Heart right ventricle (tissue), 16 donors: ENCODE measurements at regions not wholly inside any gene's neighbourhood (a gene's known extent, or its start where the extent isn't known, plus 50 kb on each side); places are given as distances from the start of the nearest gene placed in this dataset.

Experiments used
- ATAC-seq, 8 donors: fragments of 200-7000 bp; cut with Tn5 transposase; one replicate each; pipeline ENCODE4 v1.9.1; 2020; ENCODE audit warnings: mild to moderate bottlenecking in 8 of 8, moderate library complexity in 8 of 8, moderate number of reproducible peaks in 1 of 8
- DNase-seq, 2 donors: peaks; one replicate each; pipeline ENCODE4 v3.0.0-alpha.2; 2020
- H3K27ac ChIP-seq, 10 donors: fragments of 200-600 bp; sonication (generic) in 2 of 10; one replicate each; pipeline versions ENCODE4 v1.5.0 to v1.8.0; 2020 to 2022; ENCODE audit warnings: mild to moderate bottlenecking in 3 of 10
- H3K27me3 ChIP-seq, 7 donors: fragments of 200-600 bp; one replicate each; pipeline ENCODE4 v1.8.0; 2021 to 2022; ENCODE audit warnings: mild to moderate bottlenecking in 2 of 7
- H3K36me3 ChIP-seq, 9 donors: fragments of 200-600 bp; sonication (generic) in 1 of 9; one replicate each; pipeline versions ENCODE4 v1.5.0 to v1.8.0; 2020 to 2022; ENCODE audit warnings: mild to moderate bottlenecking in 2 of 9
- H3K4me1 ChIP-seq, 9 donors: fragments of 200-600 bp; sonication (generic) in 1 of 9; one replicate each; pipeline versions ENCODE4 v1.5.0 to v1.8.0; 2020 to 2022; ENCODE audit warnings: mild to moderate bottlenecking in 4 of 9
- H3K4me3 ChIP-seq, 10 donors: fragments of 200-600 bp; sonication (generic) in 2 of 10; one replicate each; pipeline versions ENCODE4 v1.5.0 to v1.8.0; 2020 to 2022; ENCODE audit warnings: mild to moderate bottlenecking in 7 of 10, moderate library complexity in 2 of 10
- H3K9me3 ChIP-seq, 11 donors: fragments of 200-600 bp in 10 of 11; sonication (generic) in 2 of 11; one replicate each; pipeline versions ENCODE4 v1.5.0 to v1.8.0; 2013 to 2022; ENCODE audit warnings: mild to moderate bottlenecking in 2 of 11, control low read depth in 1 of 11, moderate library complexity in 1 of 11
- CTCF ChIP-seq, 9 donors: fragments of 200-600 bp; sonication (generic) in 2 of 9; IDR thresholded peaks; one replicate each; pipeline versions ENCODE4 v1.5.0 to v1.8.0; 2021 to 2022; ENCODE audit warnings: antibody characterized with exemption in 9 of 9, mild to moderate bottlenecking in 5 of 9, moderate library complexity in 1 of 9
- WGBS, 2 donors: extraction: QIAGEN DNeasy Blood & Tissue Kit; methylation state at CpG; one replicate each; pipeline ENCODE4 v1.1.7; 2013; ENCODE audit warnings: inconsistent platforms in 1 of 2; 5-methylcytosine and 5-hydroxymethylcytosine counted together
- intact Hi-C, 10 donors: fragments of 100-400 bp; cut with DNase I; formaldehyde crosslinking; loops; one replicate each; pipeline versions ENCODE4 v1.11.1 to v1.14.2; 2022
- donor health status: Arrhythmogenic right ventricular cardiomyopathy.
- donor health status: ischemic (EF 13 %, LVEDD 7.1; RV severe dilation, severe dysfunction).
- donor health status: healthy with polysubstance abuse.
- donor health status: DM: no; HTN: yes; CAD: no.
- donor health status: DM: no; HTN: no; CAD: no.
- donor health status: ischemic (EF 25% LVEDD 6.9; RV normal size, moderate dysfunction).
- donor health status: ischemic (EF 25% LVEDD 5.7; RV mildly dilated, moderate dysfunction).
- donor health status: healthy.
- donor health status: DM: yes; HTN: yes; CAD: no.
- donor health status: Ischemic cardiomyopathy.
- donor health status: ischemic (EF 35%, LVEDD 5.7; RV mildly dilated, moderate dysfunction).
- donor health status: nonischemic (EF 11% LVEDD 7.7; RV severe dilation, severe dysfunction).
- donor health status: DM: yes; HTN: yes; CAD: no.
- donor health status: PGD.
- donor health status: ischemic (EF 29% LVEDD 5.4; RV normal size, mild dysfunction).
- donor health status: nonischemic (EF 23%, LVEDD 6.1; RV moderate dilation, normal function).

DNA sequence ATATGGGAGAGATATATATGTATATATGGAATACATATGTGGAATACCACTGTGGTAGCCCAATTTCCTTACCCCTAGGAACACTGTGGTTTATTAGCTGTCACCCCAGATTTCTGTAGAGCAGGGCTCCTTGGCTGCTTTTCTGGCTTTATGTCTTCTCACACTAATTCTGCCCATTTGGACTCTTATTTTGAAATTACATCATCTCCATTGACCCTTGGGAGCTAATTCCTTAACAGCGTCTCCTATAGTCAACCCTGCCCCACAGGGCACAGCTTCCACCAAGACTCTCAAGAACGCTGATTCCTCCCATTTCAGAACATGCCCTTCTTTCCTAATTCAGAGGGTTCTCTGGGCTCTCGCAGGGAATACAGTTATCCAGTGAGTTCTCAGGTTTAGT lies 55.4 kb upstream of the TARP start:
- no peak overlapping the region for H3K27ac ChIP-seq
- H3K36me3 ChIP-seq = no peaks in the 10 kb centered on the region
- intact Hi-C loops = loop anchor here in 3 of 10 donors (10.0 kb wide), 1 partner anchor 224 kb away; no protein-coding TSS in a partner anchor
- TF ChIP-seq CTCF (IDR thresholded peaks at IDR 0.05) = no peak
- DNase-seq (no peak), ATAC-seq (no peak)
- no peaks in the 10 kb centered on the region for H3K9me3 ChIP-seq
- no peaks in the 10 kb centered on the region for H3K4me1 ChIP-seq
- peaks cover 0 to 6% (median 0%) of the 10 kb centered on the region in 7 donors for H3K27me3 ChIP-seq
- 70 to 78% methylated on average over 3 of the region's 3 CpGs for WGBS, 2 donors
- no peak overlapping the region for H3K4me3 ChIP-seq

- intact Hi-C loops = loop anchor here in 3 of 10 donors (10.0 kb wide), 1 partner anchor 223 kb away; no protein-coding TSS in a partner anchor
- 27 to 37% methylated on average over 3 of the region's 3 CpGs for WGBS, 2 donors
- no peaks in the 10 kb centered on the region for H3K36me3 ChIP-seq
- H3K9me3 ChIP-seq = no peaks in the 10 kb centered on the region
- H3K27me3 ChIP-seq = peaks cover 0 to 6% (median 0%) of the 10 kb centered on the region in 7 donors
- H3K4me1 ChIP-seq = no peaks in the 10 kb centered on the region
- no peak for TF ChIP-seq CTCF (IDR thresholded peaks at IDR 0.05)
- ATAC-seq (no peak), DNase-seq (no peak)
- no peak overlapping the region for H3K27ac ChIP-seq
- H3K4me3 ChIP-seq = no peak overlapping the region
Observed at GRCh38 chr7:38327637-38328036, 54.2 kb upstream of the TARP start.
